ENCODE measurements at regions not wholly inside any gene's neighbourhood (a gene's known extent, or its start where the extent isn't known, plus 50 kb on each side); places are given as distances from the start of the nearest gene placed in this dataset.
"Not testable (repeated sequence)": the region's sequence is repeated elsewhere in the genome, so short reads cannot be mapped to it uniquely, and the experiment has no call there.

DNA sequence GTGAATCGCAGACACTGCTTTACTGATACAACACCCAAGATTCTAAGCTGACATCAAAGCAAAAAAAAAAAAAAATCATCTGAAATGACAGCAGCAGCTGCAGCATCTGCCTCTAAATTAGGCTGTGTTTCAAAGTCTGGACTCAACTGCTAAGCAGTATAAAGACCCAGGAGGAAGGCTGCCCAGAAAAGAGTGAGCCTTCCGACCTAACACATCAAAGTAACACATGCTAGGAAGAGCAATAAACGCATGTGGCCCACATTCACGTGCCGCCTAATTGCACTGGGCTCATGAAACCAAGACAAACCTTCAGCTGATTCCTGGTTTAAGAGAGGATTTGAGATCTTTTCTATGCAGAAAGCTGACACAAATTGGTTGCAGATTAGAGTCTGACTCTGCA lies 317.1 kb downstream of the ZIC4 start:
- Histone ChIP-seq H4K8ac (ENCODE audit: low read depth, low read length) (no peak overlapping the region), H2BK12ac (ENCODE audit: low read length) (no peak overlapping the region), H3K79me1 (ENCODE audit: low read depth, low read length) (no peaks in the 10 kb centered on the region), H2AK5ac (ENCODE audit: low read depth, low read length) (no peak overlapping the region), H3K4me2 (ENCODE audit: insufficient read depth, low read length, poor library complexity, severe bottlenecking) (no peak overlapping the region), H2AFZ (ENCODE audit: low read length) (no peak overlapping the region), H3K4me3 (ENCODE audit: low read length in 2 of 2) (no peak overlapping the region), H3K18ac (ENCODE audit: low read length) (no peak overlapping the region), H3K27ac (replicated peaks; ENCODE audit: low read length) (no peak overlapping the region), H3K4me1 (ENCODE audit: control insufficient read depth in 2 of 2, insufficient read depth in 1 of 2, low read depth in 1 of 2, low read length in 2 of 2) (no peaks in the 10 kb centered on the region), H3K4ac (ENCODE audit: low read length) (no peak overlapping the region), H3K14ac (ENCODE audit: low read length) (no peak overlapping the region), H3K27me3 (ENCODE audit: control insufficient read depth in 3 of 3, insufficient read depth in 3 of 3, low read depth in 1 of 3, low read length in 3 of 3) (no peaks in the 10 kb centered on the region), H3K36me3 (replicated peaks in 1 of 2; ENCODE audit: control insufficient read depth in 2 of 2, insufficient read depth in 2 of 2, low read length in 2 of 2) (no peaks in the 10 kb centered on the region), H2BK5ac (ENCODE audit: low read length) (no peak overlapping the region), H3K9ac (ENCODE audit: low read depth, low read length, poor library complexity) (no peak overlapping the region), H3K23ac (ENCODE audit: low read depth, low read length, poor library complexity) (no peak overlapping the region), H4K91ac (ENCODE audit: low read depth, low read length, poor library complexity) (no peak overlapping the region), H2BK120ac (ENCODE audit: low read depth, low read length) (no peak overlapping the region), H3K9me3 (replicated peaks in 1 of 2; ENCODE audit: control insufficient read depth in 2 of 2, insufficient read depth in 1 of 2, low read depth in 1 of 2, low read length in 2 of 2) (no peaks in the 10 kb centered on the region), H2BK15ac (ENCODE audit: low read length) (no peak overlapping the region)
- no peak for DNase-seq (ENCODE audit: low spot score)
- WGBS, 2 donors (ENCODE audit: extremely low coverage in 2 of 2, insufficient read length in 2 of 2, insufficient replicate concordance in 1 of 2): no CpG with 5 or more reads among the region's 5 CpGs

DNA sequence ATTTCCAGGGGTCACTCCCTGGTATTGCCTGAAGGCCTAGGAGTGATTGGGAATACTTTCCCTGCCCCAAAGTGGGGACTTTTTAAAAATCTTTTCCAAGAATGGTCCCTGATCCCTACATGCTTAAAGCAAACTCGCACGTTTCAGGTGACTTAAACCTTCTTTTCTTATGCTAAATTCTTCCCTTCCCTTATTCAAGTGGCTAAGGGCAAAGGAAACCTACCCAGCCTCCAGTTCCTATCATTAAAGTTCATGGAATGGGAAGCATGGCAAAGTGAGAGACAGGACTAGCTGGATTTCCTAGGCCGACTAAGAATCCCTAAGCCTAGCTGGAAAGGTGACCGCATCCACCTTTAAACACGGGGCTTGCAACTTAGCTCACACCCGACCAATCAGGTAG lies 346.8 kb downstream of the ZIC4 start:
- not testable (repeated sequence) for H3K79me1 ChIP-seq (ENCODE audit: low read depth, low read length); H3K9me3 ChIP-seq (replicated peaks in 1 of 2; ENCODE audit: control insufficient read depth in 2 of 2, insufficient read depth in 1 of 2, low read depth in 1 of 2, low read length in 2 of 2); H4K91ac ChIP-seq (ENCODE audit: low read depth, low read length, poor library complexity); H3K18ac ChIP-seq (ENCODE audit: low read length); H3K4me2 ChIP-seq (ENCODE audit: insufficient read depth, low read length, poor library complexity, severe bottlenecking); H2BK12ac ChIP-seq (ENCODE audit: low read length); H2BK120ac ChIP-seq (ENCODE audit: low read depth, low read length); H2AFZ ChIP-seq (ENCODE audit: low read length); H4K8ac ChIP-seq (ENCODE audit: low read depth, low read length); H3K9ac ChIP-seq (ENCODE audit: low read depth, low read length, poor library complexity); DNase-seq (ENCODE audit: low spot score); H3K27me3 ChIP-seq (ENCODE audit: control insufficient read depth in 3 of 3, insufficient read depth in 3 of 3, low read depth in 1 of 3, low read length in 3 of 3); H2BK5ac ChIP-seq (ENCODE audit: low read length); H2BK15ac ChIP-seq (ENCODE audit: low read length); H3K27ac ChIP-seq (replicated peaks; ENCODE audit: low read length); H3K4me1 ChIP-seq (ENCODE audit: control insufficient read depth in 2 of 2, insufficient read depth in 1 of 2, low read depth in 1 of 2, low read length in 2 of 2); H3K4me3 ChIP-seq (ENCODE audit: low read length in 2 of 2); H3K14ac ChIP-seq (ENCODE audit: low read length); H3K36me3 ChIP-seq (replicated peaks in 1 of 2; ENCODE audit: control insufficient read depth in 2 of 2, insufficient read depth in 2 of 2, low read length in 2 of 2); H2AK5ac ChIP-seq (ENCODE audit: low read depth, low read length); H3K4ac ChIP-seq (ENCODE audit: low read length); H3K23ac ChIP-seq (ENCODE audit: low read depth, low read length, poor library complexity)
- WGBS, 2 donors (ENCODE audit: extremely low coverage in 2 of 2, insufficient read length in 2 of 2, insufficient replicate concordance in 1 of 2): no CpG with 5 or more reads among the region's 6 CpGs

GRCh38 chr3:147049821-147050220 lies 356.5 kb downstream of the ZIC4 start:
- WGBS, 2 donors (ENCODE audit: extremely low coverage in 2 of 2, insufficient read length in 2 of 2, insufficient replicate concordance in 1 of 2): no CpG with 5 or more reads among the region's 9 CpGs
- Histone ChIP-seq H3K4ac (ENCODE audit: low read length) (no peak overlapping the region), H3K9me3 (replicated peaks in 1 of 2; ENCODE audit: control insufficient read depth in 2 of 2, insufficient read depth in 1 of 2, low read depth in 1 of 2, low read length in 2 of 2) (no peaks in the 10 kb centered on the region), H3K14ac (ENCODE audit: low read length) (no peak overlapping the region), H2AFZ (ENCODE audit: low read length) (peak overlapping the region; percentile 48), H3K18ac (ENCODE audit: low read length) (no peak overlapping the region), H3K36me3 (replicated peaks in 1 of 2; ENCODE audit: control insufficient read depth in 2 of 2, insufficient read depth in 2 of 2, low read length in 2 of 2) (no peaks in the 10 kb centered on the region), H3K9ac (ENCODE audit: low read depth, low read length, poor library complexity) (no peak overlapping the region), H3K23ac (ENCODE audit: low read depth, low read length, poor library complexity) (no peak overlapping the region), H3K27ac (replicated peaks; ENCODE audit: low read length) (no peak overlapping the region), H2BK120ac (ENCODE audit: low read depth, low read length) (no peak overlapping the region), H2BK12ac (ENCODE audit: low read length) (no peak overlapping the region), H2AK5ac (ENCODE audit: low read depth, low read length) (no peak overlapping the region), H3K27me3 (ENCODE audit: control insufficient read depth in 3 of 3, insufficient read depth in 3 of 3, low read depth in 1 of 3, low read length in 3 of 3) (no peaks in the 10 kb centered on the region), H4K8ac (ENCODE audit: low read depth, low read length) (no peak overlapping the region), H2BK5ac (ENCODE audit: low read length) (no peak overlapping the region), H3K4me3 (ENCODE audit: low read length in 2 of 2) (peak overlapping the region in 1 of 2 donors; percentile 3), H4K91ac (ENCODE audit: low read depth, low read length, poor library complexity) (no peak overlapping the region), H2BK15ac (ENCODE audit: low read length) (no peak overlapping the region), H3K4me2 (ENCODE audit: insufficient read depth, low read length, poor library complexity, severe bottlenecking) (no peak overlapping the region), H3K4me1 (ENCODE audit: control insufficient read depth in 2 of 2, insufficient read depth in 1 of 2, low read depth in 1 of 2, low read length in 2 of 2) (peaks cover 5 to 7% of the 10 kb centered on the region in 2 donors), H3K79me1 (ENCODE audit: low read depth, low read length) (no peaks in the 10 kb centered on the region)
- peak; percentile 6 for DNase-seq (ENCODE audit: low spot score)

GRCh38 chr3:147049305-147049704 lies 357.0 kb downstream of the ZIC4 start:
- Histone ChIP-seq H4K91ac (ENCODE audit: low read depth, low read length, poor library complexity) (no peak overlapping the region), H3K23ac (ENCODE audit: low read depth, low read length, poor library complexity) (no peak overlapping the region), H3K9me3 (replicated peaks in 1 of 2; ENCODE audit: control insufficient read depth in 2 of 2, insufficient read depth in 1 of 2, low read depth in 1 of 2, low read length in 2 of 2) (no peaks in the 10 kb centered on the region), H3K36me3 (replicated peaks in 1 of 2; ENCODE audit: control insufficient read depth in 2 of 2, insufficient read depth in 2 of 2, low read length in 2 of 2) (no peaks in the 10 kb centered on the region), H3K79me1 (ENCODE audit: low read depth, low read length) (no peaks in the 10 kb centered on the region), H3K14ac (ENCODE audit: low read length) (no peak overlapping the region), H4K8ac (ENCODE audit: low read depth, low read length) (no peak overlapping the region), H3K4me2 (ENCODE audit: insufficient read depth, low read length, poor library complexity, severe bottlenecking) (no peak overlapping the region), H2BK12ac (ENCODE audit: low read length) (no peak overlapping the region), H3K18ac (ENCODE audit: low read length) (no peak overlapping the region), H3K9ac (ENCODE audit: low read depth, low read length, poor library complexity) (no peak overlapping the region), H3K27ac (replicated peaks; ENCODE audit: low read length) (no peak overlapping the region), H2BK5ac (ENCODE audit: low read length) (no peak overlapping the region), H2BK120ac (ENCODE audit: low read depth, low read length) (no peak overlapping the region), H3K27me3 (ENCODE audit: control insufficient read depth in 3 of 3, insufficient read depth in 3 of 3, low read depth in 1 of 3, low read length in 3 of 3) (no peaks in the 10 kb centered on the region), H2AK5ac (ENCODE audit: low read depth, low read length) (no peak overlapping the region), H3K4me1 (ENCODE audit: control insufficient read depth in 2 of 2, insufficient read depth in 1 of 2, low read depth in 1 of 2, low read length in 2 of 2) (peaks cover 5 to 7% of the 10 kb centered on the region in 2 donors), H3K4me3 (ENCODE audit: low read length in 2 of 2) (no peak overlapping the region), H3K4ac (ENCODE audit: low read length) (no peak overlapping the region), H2AFZ (ENCODE audit: low read length) (peak overlapping the region; percentile 48), H2BK15ac (ENCODE audit: low read length) (no peak overlapping the region)
- no CpG with 5 or more reads among the region's 3 CpGs for WGBS, 2 donors (ENCODE audit: extremely low coverage in 2 of 2, insufficient read length in 2 of 2, insufficient replicate concordance in 1 of 2)
- DNase-seq (ENCODE audit: low spot score): no peak
